Endothelial cell of umbilical vein (primary cell): ENCODE measurements at regions not wholly inside any gene's neighbourhood (a gene's known extent, or its start where the extent isn't known, plus 50 kb on each side); places are given as distances from the start of the nearest gene placed in this dataset.

Experiments
- BruUV-seq: library from RNA; stranded (reverse); fragments of 400-500 nt; replicated peaks from 2 replicates; lab custom pipeline; 2021; lab: Mats Ljungman, UMichigan
- CTCF ChIA-PET: fragments of 300-600, 350-600 bp; sonication (Branson Sonifier 250); formaldehyde crosslinking; loops from one replicate; lab custom pipeline; 2021; ENCODE audit warnings: antibody characterized with exemption, inconsistent platforms; lab: Charles Lee
- POLR2A ChIA-PET: fragments of 300-600, 350-600 bp; sonication (Branson Sonifier 250); formaldehyde crosslinking; loops from one replicate; lab custom pipeline; 2021; ENCODE audit warnings: antibody characterized with exemption, inconsistent platforms; lab: Charles Lee
- DNase-seq: peaks from one replicate; pipeline ENCODE4 v3.0.0-alpha.2; 2011; ENCODE audit warnings: low read depth, low spot score
- FAIRE-seq: peaks from 2 replicates; lab custom pipeline; 2011; peaks lifted over from hg19 to GRCh38; lab: Jason Lieb, UNC
- H2AFZ ChIP-seq: 2 replicates; pipeline ENCODE4 v1.6.0; 2012; ENCODE audit warnings: low read depth, low read length, control low read depth, inconsistent platforms
- H3K27ac ChIP-seq: 2 replicates; pipeline ENCODE4 v1.5.1; 2011; ENCODE audit warnings: low read depth, mild to moderate bottlenecking, control low read depth, low read length, moderate library complexity; ENCODE audit not compliant: insufficient read depth
- H3K27me3 ChIP-seq, 2 experiments: 2 replicates each; pipeline versions ENCODE4 v1.6.0 to v1.6.1; 2011; ENCODE audit warnings: low read length in 2 of 2, mixed read lengths in 1 of 2; ENCODE audit not compliant: control insufficient read depth in 2 of 2, insufficient read depth in 2 of 2
- H3K36me3 ChIP-seq, 2 experiments: 2 replicates in 1 of 2; 3 replicates in 1 of 2; pipeline ENCODE4 v1.5.1; 2011; ENCODE audit warnings: low read length in 2 of 2, mild to moderate bottlenecking in 1 of 2, moderate library complexity in 1 of 2; ENCODE audit not compliant: control insufficient read depth in 2 of 2, insufficient read depth in 2 of 2; ENCODE audit errors: extremely low read depth in 1 of 2
- H3K4me1 ChIP-seq: 3 replicates; pipeline ENCODE4 v1.5.1; 2011; ENCODE audit warnings: mild to moderate bottlenecking, low read length; ENCODE audit not compliant: control insufficient read depth, insufficient read depth; ENCODE audit errors: extremely low read depth
- H3K4me2 ChIP-seq: 2 replicates; pipeline ENCODE4 v1.6.1; 2011; ENCODE audit warnings: low read length, control low read depth, mixed read lengths; ENCODE audit not compliant: insufficient read depth
- H3K4me3 ChIP-seq, 3 experiments: fragments of 200-600 bp in 1 of 3; sonication (generic), shearing (Covaris generic) in 1 of 3; replicated peaks in 1 of 3; 2 replicates each; pipeline ENCODE4 v1.5.1; 2011 to 2016; ENCODE audit warnings: control low read depth in 3 of 3, low read length in 3 of 3, mild to moderate bottlenecking in 2 of 3, inconsistent platforms in 1 of 3, low read depth in 1 of 3, moderate library complexity in 1 of 3; ENCODE audit not compliant: insufficient read depth in 1 of 3
- H3K79me2 ChIP-seq: 2 replicates; pipeline ENCODE4 v1.6.0; 2012; ENCODE audit warnings: low read length, inconsistent platforms; ENCODE audit not compliant: control insufficient read depth, insufficient read depth
- H3K9ac ChIP-seq: replicated peaks from 2 replicates; pipeline ENCODE3; 2011; ENCODE audit warnings: low read length, control low read depth; ENCODE audit not compliant: insufficient read depth; ENCODE audit errors: extremely low read depth
- H3K9me1 ChIP-seq: replicated peaks from 3 replicates; pipeline ENCODE4 v1.6.0; 2011; ENCODE audit warnings: mild to moderate bottlenecking, low read length; ENCODE audit not compliant: control insufficient read depth, insufficient read depth; ENCODE audit errors: extremely low read depth
- H3K9me3 ChIP-seq: replicated peaks from 2 replicates; pipeline ENCODE4 v1.5.1; 2012; ENCODE audit warnings: low read length, inconsistent platforms; ENCODE audit not compliant: control insufficient read depth, insufficient read depth
- H4K20me1 ChIP-seq: replicated peaks from 2 replicates; pipeline ENCODE3; 2011; ENCODE audit warnings: mild to moderate bottlenecking, low read length; ENCODE audit not compliant: control insufficient read depth, insufficient read depth; ENCODE audit errors: extremely low read depth
- FOS ChIP-seq: IDR thresholded peaks from 2 replicates; pipeline ENCODE4 v1.6.1; 2011; ENCODE audit warnings: mild to moderate bottlenecking, low read length, moderate library complexity, borderline replicate concordance; ENCODE audit not compliant: insufficient read depth
- GATA2 ChIP-seq: IDR thresholded peaks from 2 replicates; pipeline ENCODE4 v1.7.0; 2011; ENCODE audit warnings: low read depth, mild to moderate bottlenecking, moderate library complexity, mixed read lengths, low read length; ENCODE audit not compliant: insufficient read length, insufficient read depth
- JUN ChIP-seq: IDR thresholded peaks from 2 replicates; pipeline ENCODE4 v1.6.1; 2011; ENCODE audit warnings: borderline replicate concordance, low read depth; ENCODE audit not compliant: insufficient read length, insufficient read depth
- MYC ChIP-seq: IDR thresholded peaks from one replicate; pipeline ENCODE4 v1.6.1; 2011; ENCODE audit warnings: mild to moderate bottlenecking, low read depth, low read length
- POLR2A ChIP-seq: IDR thresholded peaks from 2 replicates; pipeline ENCODE4 v1.6.1; 2012; ENCODE audit warnings: low read depth, mild to moderate bottlenecking, control low read depth, low read length
- POLR2AphosphoS5 ChIP-seq: IDR thresholded peaks from 2 replicates; pipeline ENCODE4 v1.6.1; 2012; ENCODE audit warnings: low read depth, mild to moderate bottlenecking, control low read depth, low read length, moderate library complexity; ENCODE audit not compliant: insufficient read depth
- dilution Hi-C: fragments of 300-500 bp; cut with MboI; formaldehyde crosslinking; loops from one replicate; pipeline ENCODE4 v1.15.0; 2019; ENCODE audit warnings: low sequenced_read_pairs; ENCODE audit not compliant: extremely low pct_ligation_motif_present
- intact Hi-C: fragments of 100-400 bp; cut with micrococcal nuclease; formaldehyde crosslinking; loops from one replicate; pipeline ENCODE4 v1.10.0; 2022

DNA sequence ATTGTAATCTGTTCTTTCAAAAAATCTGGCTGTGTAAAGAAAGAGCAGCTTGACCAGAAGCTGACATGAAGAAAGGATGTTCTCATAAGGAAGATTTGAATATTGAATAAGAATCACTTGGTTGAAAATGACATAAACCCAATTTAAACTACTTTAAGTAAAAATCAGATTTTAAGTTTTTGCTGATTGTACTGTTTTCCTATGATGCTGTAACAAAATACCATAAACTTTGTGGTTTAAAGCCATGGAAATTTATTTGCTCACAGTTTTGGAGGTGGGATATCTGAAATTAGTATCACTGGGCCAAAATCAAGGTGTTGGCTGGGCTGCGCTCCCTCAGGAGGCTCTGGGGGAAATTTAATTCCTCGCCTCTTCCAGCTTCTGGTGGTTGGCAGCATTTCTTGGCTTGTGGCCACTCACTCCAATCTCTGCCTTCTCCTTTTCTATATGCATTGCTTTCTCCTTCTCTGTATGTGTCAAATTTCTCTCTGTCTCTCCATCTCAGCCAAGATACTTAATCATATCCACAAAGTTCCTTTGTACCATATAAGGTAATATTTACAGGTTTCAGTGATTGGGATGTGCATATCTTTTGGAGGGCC is 141.2 kb upstream of the ZFP64 start:
- no peak overlapping the region for H2AFZ ChIP-seq
- no TSS peak for BruUV-seq
- dilution Hi-C loops (no loop called here), intact Hi-C loops (no loop called here)
- H3K4me1 ChIP-seq = no peaks in the 10 kb centered on the region
- H3K36me3 ChIP-seq = no peaks in the 10 kb centered on the region
- no peaks in the 10 kb centered on the region for H3K9me1 ChIP-seq
- no peaks in the 10 kb centered on the region for H3K27me3 ChIP-seq
- CTCF ChIA-PET = no interaction called here
- no peaks in the 10 kb centered on the region for H4K20me1 ChIP-seq
- no peak overlapping the region for H3K27ac ChIP-seq
- TF ChIP-seq JUN (no peak), GATA2 (no peak), POLR2AphosphoS5 (no peak), FOS (no peak), MYC (no peak), POLR2A (no peak)
- H3K9me3 ChIP-seq = no peaks in the 10 kb centered on the region
- FAIRE-seq (no peak), DNase-seq (no peak)
- POLR2A ChIA-PET = no interaction called here
- no peak overlapping the region for H3K9ac ChIP-seq
- H3K4me3 ChIP-seq = no peak overlapping the region
- H3K4me2 ChIP-seq = no peak overlapping the region
- H3K79me2 ChIP-seq = no peaks in the 10 kb centered on the region

DNA sequence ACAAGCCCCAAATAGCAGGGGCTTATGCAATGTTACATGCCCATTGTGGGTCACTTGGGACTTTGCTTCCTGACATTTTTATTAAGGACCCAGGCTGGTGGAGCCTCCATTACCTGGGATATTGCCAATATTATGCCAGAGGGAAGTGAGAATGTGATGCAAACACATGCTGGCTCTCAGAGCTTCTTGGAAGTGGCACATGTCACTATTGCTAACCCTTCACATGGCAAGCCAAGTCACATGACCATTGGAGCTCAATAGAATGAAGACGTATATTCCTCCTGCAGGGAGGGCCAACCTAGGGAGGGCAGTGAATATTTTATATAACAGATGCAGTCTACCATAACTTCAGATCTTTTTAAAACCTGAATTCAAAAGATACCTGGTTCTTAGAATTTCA is 140.7 kb upstream of the ZFP64 start:
- no peaks in the 10 kb centered on the region for H4K20me1 ChIP-seq
- H3K4me3 ChIP-seq = no peak overlapping the region
- intact Hi-C loops = no loop called here
- ChIA-PET POLR2A (no interaction called here), CTCF (no interaction called here)
- H3K27ac ChIP-seq = no peak overlapping the region
- dilution Hi-C loops = no loop called here
- H3K9me3 ChIP-seq = no peaks in the 10 kb centered on the region
- H2AFZ ChIP-seq = no peak overlapping the region
- BruUV-seq = no TSS peak
- no peaks in the 10 kb centered on the region for H3K9me1 ChIP-seq
- H3K36me3 ChIP-seq = no peaks in the 10 kb centered on the region
- H3K9ac ChIP-seq = no peak overlapping the region
- TF ChIP-seq GATA2 (no peak), POLR2A (no peak)
- H3K27me3 ChIP-seq = no peaks in the 10 kb centered on the region
- no peaks in the 10 kb centered on the region for H3K79me2 ChIP-seq
- H3K4me2 ChIP-seq = no peak overlapping the region
- DNase-seq = no peak
- FAIRE-seq = no peak
- no peaks in the 10 kb centered on the region for H3K4me1 ChIP-seq
